HCT116 (cell line): ENCODE measurements at regions not wholly inside any gene's neighbourhood (a gene's known extent, or its start where the extent isn't known, plus 50 kb on each side); places are given as distances from the start of the nearest gene placed in this dataset.

ENCODE experiments used
- ATAC-seq: fragments of 200-7000 bp; cut with Tn5 transposase; 2 replicates; pipeline ENCODE4 v1.9.1; 2020; ENCODE audit warnings: mild to moderate bottlenecking, moderate library complexity
- BruUV-seq: library from RNA; stranded (reverse); fragments of 400-500 nt; replicated peaks from 2 replicates; lab custom pipeline; 2021; lab: Mats Ljungman, UMichigan
- CTCF ChIA-PET: fragments of 300-600 bp; sonication (Branson Sonifier 250); formaldehyde crosslinking; loops from one replicate; lab custom pipeline; 2021; ENCODE audit warnings: antibody characterized with exemption; lab: Charles Lee
- POLR2A ChIA-PET: fragments of 300-600, 350-600 bp; sonication (Branson Sonifier 250); formaldehyde crosslinking; loops from one replicate; lab custom pipeline; 2021; ENCODE audit warnings: antibody characterized with exemption; lab: Charles Lee
- RAD21 ChIA-PET, 2 experiments: fragments of 300-600 bp; sonication (Branson Sonifier 250); formaldehyde crosslinking; loops; one replicate each; lab custom pipeline; 2023; ENCODE audit warnings: low total read pairs in 2 of 2; ENCODE audit not compliant: uncharacterized antibody in 2 of 2, unreplicated experiment in 2 of 2, low non-redundant PET in 1 of 2; lab: Charles Lee
- DNase-seq: peaks from one replicate; pipeline ENCODE4 v3.0.0-alpha.2; 2010; ENCODE audit warnings: low read depth, low spot score
- H2AFZ ChIP-seq: fragments of 200-600 bp; shearing (Covaris generic), sonication (generic); 2 replicates; pipeline ENCODE4 v1.6.1; 2017; ENCODE audit warnings: low read depth, mixed run types, mixed read lengths, antibody characterized with exemption, low read length; ENCODE audit not compliant: poor library complexity, severe bottlenecking
- H3K27ac ChIP-seq: 2 replicates; pipeline ENCODE4 v1.5.1; 2012; ENCODE audit warnings: low read depth, low read length
- H3K27me3 ChIP-seq: fragments of 200-600 bp; sonication (generic); 2 replicates; pipeline ENCODE4 v1.6.1; 2016; ENCODE audit warnings: mixed run types, low read length, mixed read lengths; ENCODE audit not compliant: insufficient read depth
- H3K36me3 ChIP-seq, 2 experiments: fragments of 200-500 bp in 1 of 2; fragments of 200-600 bp in 1 of 2; sonication (Bioruptor generic) in 1 of 2; sonication (generic) in 1 of 2; 2 replicates each; pipeline versions ENCODE4 v1.5.1 to v1.6.1; 2014 to 2016; ENCODE audit warnings: low read length in 2 of 2, inconsistent platforms in 1 of 2, mixed read lengths in 1 of 2, mixed run types in 1 of 2; ENCODE audit not compliant: insufficient read depth in 2 of 2, control insufficient read depth in 1 of 2
- H3K4me1 ChIP-seq, 2 experiments: fragments of 200-600 bp in 1 of 2; sonication (generic) in 1 of 2; 2 replicates each; pipeline versions ENCODE4 v1.5.1 to v1.6.1; 2012 to 2017; ENCODE audit warnings: low read length in 2 of 2, inconsistent platforms in 1 of 2, mild to moderate bottlenecking in 1 of 2, mixed read lengths in 1 of 2, mixed run types in 1 of 2, moderate library complexity in 1 of 2; ENCODE audit not compliant: insufficient read depth in 2 of 2, control insufficient read depth in 1 of 2
- H3K4me2 ChIP-seq: fragments of 200-600 bp; sonication (generic); 2 replicates; pipeline ENCODE4 v1.6.1; 2017; ENCODE audit warnings: mixed run types, low read length, mixed read lengths
- H3K4me3 ChIP-seq, 2 experiments: fragments of 200-600 bp in 1 of 2; sonication (generic) in 1 of 2; replicated peaks in 1 of 2; 2 replicates each; pipeline ENCODE4 v1.5.1; 2011 to 2016; ENCODE audit warnings: low read length in 2 of 2, control low read depth in 1 of 2, low read depth in 1 of 2, mild to moderate bottlenecking in 1 of 2, mixed read lengths in 1 of 2, mixed run types in 1 of 2
- H3K79me2 ChIP-seq: fragments of 200-600 bp; sonication (generic); 2 replicates; pipeline ENCODE4 v1.6.1; 2017; ENCODE audit warnings: mild to moderate bottlenecking, mixed run types, low read length, moderate library complexity, mixed read lengths; ENCODE audit not compliant: insufficient read depth
- H3K9ac ChIP-seq: fragments of 200-600 bp; sonication (generic); 2 replicates; pipeline ENCODE4 v1.6.1; 2016; ENCODE audit warnings: low read length, mixed read lengths
- H3K9me2 ChIP-seq: fragments of 200-600 bp; sonication (generic), shearing (Covaris generic); 2 replicates; pipeline ENCODE4 v1.6.1; 2017; ENCODE audit warnings: mixed run types, mild to moderate bottlenecking, moderate library complexity; ENCODE audit not compliant: insufficient read depth
- H3K9me3 ChIP-seq, 2 experiments: fragments of 200-500 bp in 1 of 2; fragments of 200-600 bp in 1 of 2; sonication (Bioruptor generic) in 1 of 2; sonication (generic) in 1 of 2; 2 replicates each; pipeline ENCODE4 v1.6.1; 2014 to 2017; ENCODE audit warnings: low read length in 2 of 2, mixed read lengths in 2 of 2, inconsistent platforms in 1 of 2, low read depth in 1 of 2, mild to moderate bottlenecking in 1 of 2, mixed run types in 1 of 2, moderate library complexity in 1 of 2; ENCODE audit not compliant: control insufficient read depth in 1 of 2, insufficient read depth in 1 of 2
- H4K20me1 ChIP-seq: fragments of 200-600 bp; sonication (generic), shearing (Covaris generic); 2 replicates; pipeline ENCODE4 v1.6.1; 2017; ENCODE audit warnings: mixed run types, mild to moderate bottlenecking, moderate library complexity; ENCODE audit not compliant: insufficient read depth
- ATF3 ChIP-seq: IDR thresholded peaks from 2 replicates; pipeline ENCODE4 v1.6.1; 2012
- CEBPB ChIP-seq: IDR thresholded peaks from 2 replicates; pipeline ENCODE4 v1.6.1; 2012; ENCODE audit warnings: low read depth
- EZH2phosphoT487 ChIP-seq: fragments of 200-600 bp; IDR thresholded peaks from 2 replicates; pipeline ENCODE4 v1.6.1; 2018; ENCODE audit warnings: antibody characterized with exemption, borderline replicate concordance
- POLR2A ChIP-seq: IDR thresholded peaks from 2 replicates; pipeline ENCODE4 v1.7.0; 2011; ENCODE audit warnings: borderline replicate concordance; ENCODE audit not compliant: insufficient read depth, insufficient read length; ENCODE audit errors: extremely low read depth
- TCF7L2 ChIP-seq: IDR thresholded peaks from 2 replicates; pipeline ENCODE4 v1.7.0; 2011; ENCODE audit warnings: borderline replicate concordance, inconsistent platforms; ENCODE audit not compliant: insufficient read depth, insufficient read length; ENCODE audit errors: extremely low read depth
- intact Hi-C: fragments of 100-400 bp; cut with micrococcal nuclease; formaldehyde crosslinking; loops from 2 replicates; pipeline ENCODE4 v1.10.0; 2022
- TF ChIP-seq, protein P1 (sequence below): IDR thresholded peaks from 2 replicates; pipeline ENCODE4 v1.6.1; 2012; ENCODE audit warnings: low read depth
- TF ChIP-seq, protein P2 (sequence below), 3 experiments: fragments of 200-600 bp in 1 of 3; sonication (generic) in 1 of 3; IDR thresholded peaks in 2 of 3; conservative IDR thresholded peaks in 1 of 3; 2 replicates each; pipeline ENCODE4 v1.5.1; 2012 to 2017; ENCODE audit warnings: low read depth in 2 of 3, low read length in 2 of 3, antibody characterized with exemption in 1 of 3, borderline replicate concordance in 1 of 3, control low read depth in 1 of 3, mild to moderate bottlenecking in 1 of 3, mixed read lengths in 1 of 3, mixed run types in 1 of 3, moderate library complexity in 1 of 3; ENCODE audit not compliant: insufficient read depth in 1 of 3

- Histone ChIP-seq H3K36me3 (no peaks in the 10 kb centered on the region), H3K4me3 (no peak overlapping the region), H3K9me3 (no peaks in the 10 kb centered on the region), H3K4me1 (peaks cover 26 to 61% of the 10 kb centered on the region in 2 experiments), H3K27me3 (no peaks in the 10 kb centered on the region), H3K4me2 (no peak overlapping the region), H2AFZ (no peak overlapping the region), H3K9ac (no peak overlapping the region), H3K9me2 (no peaks in the 10 kb centered on the region)
- DNase-seq = no peak
- intact Hi-C loops = no loop called here
- ChIA-PET CTCF (no interaction called here), RAD21 (no interaction called here), POLR2A (no interaction called here)
- BruUV-seq = no TSS peak
- TF ChIP-seq POLR2A (no peak), CEBPB (no peak), EZH2phosphoT487 (no peak), ATF3 (no peak), TCF7L2 (no peak)
- TF ChIP-seq, protein P1, sequence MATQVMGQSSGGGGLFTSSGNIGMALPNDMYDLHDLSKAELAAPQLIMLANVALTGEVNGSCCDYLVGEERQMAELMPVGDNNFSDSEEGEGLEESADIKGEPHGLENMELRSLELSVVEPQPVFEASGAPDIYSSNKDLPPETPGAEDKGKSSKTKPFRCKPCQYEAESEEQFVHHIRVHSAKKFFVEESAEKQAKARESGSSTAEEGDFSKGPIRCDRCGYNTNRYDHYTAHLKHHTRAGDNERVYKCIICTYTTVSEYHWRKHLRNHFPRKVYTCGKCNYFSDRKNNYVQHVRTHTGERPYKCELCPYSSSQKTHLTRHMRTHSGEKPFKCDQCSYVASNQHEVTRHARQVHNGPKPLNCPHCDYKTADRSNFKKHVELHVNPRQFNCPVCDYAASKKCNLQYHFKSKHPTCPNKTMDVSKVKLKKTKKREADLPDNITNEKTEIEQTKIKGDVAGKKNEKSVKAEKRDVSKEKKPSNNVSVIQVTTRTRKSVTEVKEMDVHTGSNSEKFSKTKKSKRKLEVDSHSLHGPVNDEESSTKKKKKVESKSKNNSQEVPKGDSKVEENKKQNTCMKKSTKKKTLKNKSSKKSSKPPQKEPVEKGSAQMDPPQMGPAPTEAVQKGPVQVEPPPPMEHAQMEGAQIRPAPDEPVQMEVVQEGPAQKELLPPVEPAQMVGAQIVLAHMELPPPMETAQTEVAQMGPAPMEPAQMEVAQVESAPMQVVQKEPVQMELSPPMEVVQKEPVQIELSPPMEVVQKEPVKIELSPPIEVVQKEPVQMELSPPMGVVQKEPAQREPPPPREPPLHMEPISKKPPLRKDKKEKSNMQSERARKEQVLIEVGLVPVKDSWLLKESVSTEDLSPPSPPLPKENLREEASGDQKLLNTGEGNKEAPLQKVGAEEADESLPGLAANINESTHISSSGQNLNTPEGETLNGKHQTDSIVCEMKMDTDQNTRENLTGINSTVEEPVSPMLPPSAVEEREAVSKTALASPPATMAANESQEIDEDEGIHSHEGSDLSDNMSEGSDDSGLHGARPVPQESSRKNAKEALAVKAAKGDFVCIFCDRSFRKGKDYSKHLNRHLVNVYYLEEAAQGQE = no peak
- TF ChIP-seq, protein P2, sequence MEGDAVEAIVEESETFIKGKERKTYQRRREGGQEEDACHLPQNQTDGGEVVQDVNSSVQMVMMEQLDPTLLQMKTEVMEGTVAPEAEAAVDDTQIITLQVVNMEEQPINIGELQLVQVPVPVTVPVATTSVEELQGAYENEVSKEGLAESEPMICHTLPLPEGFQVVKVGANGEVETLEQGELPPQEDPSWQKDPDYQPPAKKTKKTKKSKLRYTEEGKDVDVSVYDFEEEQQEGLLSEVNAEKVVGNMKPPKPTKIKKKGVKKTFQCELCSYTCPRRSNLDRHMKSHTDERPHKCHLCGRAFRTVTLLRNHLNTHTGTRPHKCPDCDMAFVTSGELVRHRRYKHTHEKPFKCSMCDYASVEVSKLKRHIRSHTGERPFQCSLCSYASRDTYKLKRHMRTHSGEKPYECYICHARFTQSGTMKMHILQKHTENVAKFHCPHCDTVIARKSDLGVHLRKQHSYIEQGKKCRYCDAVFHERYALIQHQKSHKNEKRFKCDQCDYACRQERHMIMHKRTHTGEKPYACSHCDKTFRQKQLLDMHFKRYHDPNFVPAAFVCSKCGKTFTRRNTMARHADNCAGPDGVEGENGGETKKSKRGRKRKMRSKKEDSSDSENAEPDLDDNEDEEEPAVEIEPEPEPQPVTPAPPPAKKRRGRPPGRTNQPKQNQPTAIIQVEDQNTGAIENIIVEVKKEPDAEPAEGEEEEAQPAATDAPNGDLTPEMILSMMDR (IDR thresholded peaks at IDR 0.05 in 2 of 3, conservative IDR thresholded peaks at IDR 0.05 in 1 of 3; ENCODE audit: borderline replicate concordance in 1 of 3, insufficient read depth in 1 of 3, low read depth in 2 of 3, low read length in 2 of 3) = no peak
- TF ChIP-seq, all 23 proteins: peak for 0
- peak overlapping the region; percentile 92 for H3K27ac ChIP-seq
- H4K20me1 ChIP-seq = no peaks in the 10 kb centered on the region
- no peaks in the 10 kb centered on the region for H3K79me2 ChIP-seq
- no peak for ATAC-seq
These were observed 246.7 kb upstream of the DIPK2B start for GRCh38 chrX:45447331-45447730.
